ENCODE measurements at regions not wholly inside any gene's neighbourhood (a gene's known extent, or its start where the extent isn't known, plus 50 kb on each side); places are given as distances from the start of the nearest gene placed in this dataset.

- TF ChIP-seq CTCF (IDR thresholded peaks at IDR 0.05) (no peak), POLR2A (IDR thresholded peaks at IDR 0.05) (no peak)
These were observed 98.5 kb upstream of the RPS6KA2 start for GRCh38 chr6:166725571-166725970.
